CD14-positive monocyte (primary cell): ENCODE measurements at regions not wholly inside any gene's neighbourhood (a gene's known extent, or its start where the extent isn't known, plus 50 kb on each side); places are given as distances from the start of the nearest gene placed in this dataset.

Source experiments
- DNase-seq, 3 donors: peaks; one replicate each; pipeline ENCODE4 v3.0.0-alpha.2; 2011 to 2022
- H2AFZ ChIP-seq: 2 replicates; pipeline ENCODE4 v1.6.0; 2012; ENCODE audit warnings: mild to moderate bottlenecking, low read depth, low read length, inconsistent platforms; ENCODE audit not compliant: insufficient read depth, poor library complexity, severe bottlenecking
- H3K27ac ChIP-seq, 2 donors: 1 replicate in 1 of 2; 2 replicates in 1 of 2; pipeline ENCODE4 v1.5.1; 2012 to 2013; ENCODE audit warnings: low read length in 2 of 2, control low read depth in 1 of 2, inconsistent platforms in 1 of 2, low read depth in 1 of 2, mild to moderate bottlenecking in 1 of 2
- H3K27me3 ChIP-seq, 2 donors: one replicate each; pipeline versions ENCODE4 v1.6.0 to v1.6.1; 2011 to 2013; ENCODE audit warnings: low read length in 2 of 2; ENCODE audit not compliant: control insufficient read depth in 2 of 2, insufficient read depth in 2 of 2
- H3K36me3 ChIP-seq, 2 donors: replicated peaks in 1 of 2; 1 replicate in 1 of 2; 2 replicates in 1 of 2; pipeline versions ENCODE4 v1.5.1 to v1.6.1; 2012 to 2013; ENCODE audit warnings: low read length in 2 of 2, control low read depth in 1 of 2, inconsistent platforms in 1 of 2, mild to moderate bottlenecking in 1 of 2; ENCODE audit not compliant: insufficient read depth in 2 of 2, control insufficient read depth in 1 of 2
- H3K4me1 ChIP-seq, 2 donors: 1 replicate in 1 of 2; 2 replicates in 1 of 2; pipeline versions ENCODE4 v1.5.1 to v1.6.1; 2012 to 2013; ENCODE audit warnings: low read length in 2 of 2, control low read depth in 1 of 2, inconsistent platforms in 1 of 2, mild to moderate bottlenecking in 1 of 2, moderate library complexity in 1 of 2; ENCODE audit not compliant: insufficient read depth in 2 of 2, control insufficient read depth in 1 of 2
- H3K4me2 ChIP-seq: replicated peaks from 2 replicates; pipeline ENCODE3; 2012; ENCODE audit warnings: low read length, moderate library complexity, mild to moderate bottlenecking; ENCODE audit not compliant: poor library complexity, severe bottlenecking; ENCODE audit errors: extremely low read depth
- H3K4me3 ChIP-seq, 3 experiments: fragments of 200-600 bp in 1 of 3; sonication (generic) in 1 of 3; replicated peaks in 1 of 3; 1 replicate in 2 of 3; 2 replicates in 1 of 3; pipeline ENCODE4 v1.5.1; 2011 to 2013; ENCODE audit warnings: low read length in 3 of 3, mild to moderate bottlenecking in 3 of 3, control low read depth in 2 of 3, low read depth in 2 of 3, inconsistent platforms in 1 of 3, moderate library complexity in 1 of 3
- H3K79me2 ChIP-seq: 2 replicates; pipeline ENCODE4 v1.6.0; 2012; ENCODE audit warnings: mild to moderate bottlenecking, control low read depth, inconsistent platforms, low read length, moderate library complexity; ENCODE audit not compliant: insufficient read depth
- H3K9ac ChIP-seq: 2 replicates; pipeline ENCODE4 v1.6.0; 2017; ENCODE audit warnings: low read length, mild to moderate bottlenecking; ENCODE audit not compliant: insufficient read depth, poor library complexity, severe bottlenecking
- H3K9me3 ChIP-seq, 2 donors: replicated peaks in 1 of 2; 1 replicate in 1 of 2; 2 replicates in 1 of 2; pipeline versions ENCODE4 v1.5.1 to v1.6.1; 2012 to 2013; ENCODE audit warnings: low read length in 2 of 2, control low read depth in 1 of 2; ENCODE audit not compliant: control insufficient read depth in 1 of 2, insufficient read depth in 1 of 2
- H4K20me1 ChIP-seq: 2 replicates; pipeline ENCODE4 v1.6.0; 2012; ENCODE audit warnings: mild to moderate bottlenecking, low read length, control low read depth, moderate library complexity; ENCODE audit not compliant: insufficient read depth
- H3K27ac Mint-ChIP-seq, 7 donors: one replicate each; pipeline ENCODE4 v1.8.0; 2020; ENCODE audit warnings: mild to moderate bottlenecking in 7 of 7, mixed read lengths in 7 of 7, moderate library complexity in 6 of 7, inconsistent platforms in 2 of 7
- H3K27me3 Mint-ChIP-seq, 3 donors: one replicate each; pipeline ENCODE4 v1.8.0; 2021 to 2022; ENCODE audit warnings: low read depth in 3 of 3, mild to moderate bottlenecking in 3 of 3, mixed read lengths in 3 of 3, moderate library complexity in 3 of 3, inconsistent platforms in 1 of 3
- H3K36me3 Mint-ChIP-seq, 2 donors: one replicate each; pipeline ENCODE4 v1.8.0; 2020; ENCODE audit warnings: mixed read lengths in 2 of 2, inconsistent platforms in 1 of 2, mild to moderate bottlenecking in 1 of 2
- H3K4me1 Mint-ChIP-seq: one replicate; pipeline ENCODE4 v1.8.0; 2020; ENCODE audit warnings: mild to moderate bottlenecking, mixed read lengths
- H3K4me3 Mint-ChIP-seq, 2 donors: one replicate each; pipeline ENCODE4 v1.8.0; 2020; ENCODE audit warnings: mild to moderate bottlenecking in 2 of 2, mixed read lengths in 2 of 2, moderate library complexity in 1 of 2
- H3K9me3 Mint-ChIP-seq, 7 donors: one replicate each; pipeline ENCODE4 v1.8.0; 2020 to 2022; ENCODE audit warnings: mixed read lengths in 7 of 7, mild to moderate bottlenecking in 6 of 7, moderate library complexity in 6 of 7, inconsistent platforms in 2 of 7
- WGBS: methylation state at CpG from one replicate; pipeline ENCODE4 v1.1.5; 2013; ENCODE audit warnings: missing lambda C conversion rate; ENCODE audit not compliant: insufficient coverage; 5-methylcytosine and 5-hydroxymethylcytosine counted together
- intact Hi-C, 2 donors: fragments of 100-400 bp; cut with micrococcal nuclease; formaldehyde crosslinking; loops; one replicate each; pipeline versions ENCODE4 v1.15.0 to v1.15.1; 2023
- TF ChIP-seq, protein P1 (sequence below): fragments of 200-600 bp; IDR thresholded peaks from one replicate; pipeline ENCODE4 v1.8.0; 2022; ENCODE audit warnings: antibody characterized with exemption, mild to moderate bottlenecking

DNA sequence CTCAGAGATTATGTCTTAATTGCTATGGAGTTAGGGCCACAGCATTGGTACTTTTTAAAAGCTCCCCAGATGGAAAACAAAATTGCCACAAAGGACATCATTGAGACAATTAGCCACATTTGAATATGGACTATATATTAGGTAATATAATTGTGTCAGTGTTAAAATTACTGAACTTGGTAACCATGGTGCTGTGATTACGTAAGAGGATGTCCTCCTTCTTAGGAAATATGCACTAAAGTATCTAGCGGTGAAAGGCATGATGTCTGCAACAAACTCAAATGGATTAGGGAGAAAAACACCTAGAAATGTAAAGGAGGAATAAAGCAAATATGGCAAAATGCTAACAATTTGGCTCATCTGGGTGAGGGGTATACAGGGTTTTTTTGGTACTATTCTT, 89.9 kb upstream of the PAK3 start:
- intact Hi-C loops = no loop called here
- Histone ChIP-seq H3K36me3 (no peaks in the 10 kb centered on the region), H3K79me2 (no peaks in the 10 kb centered on the region), H3K9ac (no peak overlapping the region), H3K27me3 (peaks cover 0 to 5% of the 10 kb centered on the region in 2 donors), H3K4me3 (no peak overlapping the region), H3K9me3 (no peaks in the 10 kb centered on the region), H3K27ac (no peak overlapping the region), H4K20me1 (no peaks in the 10 kb centered on the region), H3K4me1 (peaks cover 10 to 14% of the 10 kb centered on the region in 2 donors), H3K4me2 (no peak overlapping the region), H2AFZ (no peak overlapping the region)
- TF ChIP-seq, protein P1, sequence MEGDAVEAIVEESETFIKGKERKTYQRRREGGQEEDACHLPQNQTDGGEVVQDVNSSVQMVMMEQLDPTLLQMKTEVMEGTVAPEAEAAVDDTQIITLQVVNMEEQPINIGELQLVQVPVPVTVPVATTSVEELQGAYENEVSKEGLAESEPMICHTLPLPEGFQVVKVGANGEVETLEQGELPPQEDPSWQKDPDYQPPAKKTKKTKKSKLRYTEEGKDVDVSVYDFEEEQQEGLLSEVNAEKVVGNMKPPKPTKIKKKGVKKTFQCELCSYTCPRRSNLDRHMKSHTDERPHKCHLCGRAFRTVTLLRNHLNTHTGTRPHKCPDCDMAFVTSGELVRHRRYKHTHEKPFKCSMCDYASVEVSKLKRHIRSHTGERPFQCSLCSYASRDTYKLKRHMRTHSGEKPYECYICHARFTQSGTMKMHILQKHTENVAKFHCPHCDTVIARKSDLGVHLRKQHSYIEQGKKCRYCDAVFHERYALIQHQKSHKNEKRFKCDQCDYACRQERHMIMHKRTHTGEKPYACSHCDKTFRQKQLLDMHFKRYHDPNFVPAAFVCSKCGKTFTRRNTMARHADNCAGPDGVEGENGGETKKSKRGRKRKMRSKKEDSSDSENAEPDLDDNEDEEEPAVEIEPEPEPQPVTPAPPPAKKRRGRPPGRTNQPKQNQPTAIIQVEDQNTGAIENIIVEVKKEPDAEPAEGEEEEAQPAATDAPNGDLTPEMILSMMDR = no peak
- peak; percentile 21 to 40 (median 30) for DNase-seq
- Mint-ChIP-seq H3K27ac (no peak overlapping the region), H3K36me3 (no peaks in the 10 kb centered on the region), H3K4me1 (peaks cover 27% of the 10 kb centered on the region), H3K27me3 (peaks cover 1 to 8% (median 1%) of the 10 kb centered on the region in 3 donors), H3K4me3 (no peak overlapping the region), H3K9me3 (peaks cover 0 to 3% (median 0%) of the 10 kb centered on the region in 7 donors)
- no CpG with 5 or more reads among the region's 2 CpGs for WGBS

DNA sequence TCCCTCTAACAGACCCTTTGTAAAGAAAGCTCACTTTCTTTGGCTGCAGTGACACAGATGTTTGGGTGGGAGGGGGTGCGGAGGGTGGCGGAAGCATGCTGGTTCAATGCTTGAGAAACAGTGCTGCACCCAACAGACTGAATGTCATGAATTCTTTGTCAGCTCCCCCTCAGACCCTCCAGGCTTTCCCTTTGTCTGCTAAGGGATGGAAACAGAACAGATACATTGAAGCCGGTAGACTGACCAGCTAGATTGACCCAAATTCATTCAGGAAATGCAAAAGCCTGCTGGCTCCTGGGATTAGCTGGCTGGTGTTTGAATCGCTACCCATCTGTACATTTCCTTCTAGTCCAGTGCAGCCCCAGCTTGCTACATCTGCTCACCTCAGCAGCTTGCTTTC, 90.8 kb upstream of the PAK3 start:
- H3K4me1 ChIP-seq = peaks cover 1 to 5% of the 10 kb centered on the region in 2 donors
- H2AFZ ChIP-seq = no peak overlapping the region
- TF ChIP-seq, protein P1 = no peak
- Mint-ChIP-seq H3K4me3 (no peak overlapping the region), H3K36me3 (no peaks in the 10 kb centered on the region), H3K9me3 (peaks cover 0 to 3% (median 0%) of the 10 kb centered on the region in 7 donors), H3K27me3 (peaks cover 1 to 8% (median 5%) of the 10 kb centered on the region in 3 donors), H3K27ac (no peak overlapping the region), H3K4me1 (peaks cover 21% of the 10 kb centered on the region)
- H3K4me3 ChIP-seq = no peak overlapping the region
- 100% methylated on average over 1 of the region's 4 CpGs for WGBS
- no peaks in the 10 kb centered on the region for H3K36me3 ChIP-seq
- no peak for DNase-seq
- no peak overlapping the region for H3K4me2 ChIP-seq
- H3K79me2 ChIP-seq = no peaks in the 10 kb centered on the region
- no peak overlapping the region for H3K9ac ChIP-seq
- no peaks in the 10 kb centered on the region for H4K20me1 ChIP-seq
- peaks cover 0 to 5% of the 10 kb centered on the region in 2 donors for H3K27me3 ChIP-seq
- H3K9me3 ChIP-seq = no peaks in the 10 kb centered on the region
- intact Hi-C loops = no loop called here
- no peak overlapping the region for H3K27ac ChIP-seq
